ENCODE measurements at regions not wholly inside any gene's neighbourhood (a gene's known extent, or its start where the extent isn't known, plus 50 kb on each side); places are given as distances from the start of the nearest gene placed in this dataset.

GRCh38 chr5:110917161-110917875 lies 154.2 kb upstream of the TSLP start (continued):
- TF ChIP-seq CTCF (IDR thresholded peaks at IDR 0.05; ENCODE audit: control extremely low read depth in 1 of 3, insufficient read depth in 1 of 3, low read depth in 1 of 3, low read length in 3 of 3) (no peak), YY1 (IDR thresholded peaks at IDR 0.05; ENCODE audit: low read depth, low read length) (no peak), CEBPB (IDR thresholded peaks at IDR 0.05; ENCODE audit: low read depth, low read length) (no peak), SRF (IDR thresholded peaks at IDR 0.05; ENCODE audit: low read depth, low read length) (no peak), SAP30 (IDR thresholded peaks at IDR 0.05; ENCODE audit: insufficient read depth, insufficient replicate concordance, low read length) (no peak), MAFK (IDR thresholded peaks at IDR 0.05; ENCODE audit: low read depth, low read length) (no peak), BCL11A (IDR thresholded peaks at IDR 0.05; ENCODE audit: low read depth in 2 of 2, low read length in 2 of 2) (no peak)
